ENCODE measurements at regions not wholly inside any gene's neighbourhood (a gene's known extent, or its start where the extent isn't known, plus 50 kb on each side); places are given as distances from the start of the nearest gene placed in this dataset.

GRCh38 chr5:39702928-39703327, 278.1 kb upstream of the DAB2 start:
- TF ChIP-seq CTCF (conservative IDR thresholded peaks at IDR 0.05; ENCODE audit: low read depth, low read length): no peak
- DNase-seq (ENCODE audit: low read depth): no peak
- no peak overlapping the region for H3K4me3 ChIP-seq (ENCODE audit: low read length)

GRCh38 chr5:39700523-39700922, 275.7 kb upstream of the DAB2 start:
- no peak overlapping the region for H3K4me3 ChIP-seq (ENCODE audit: low read length)
- no peak for TF ChIP-seq CTCF (conservative IDR thresholded peaks at IDR 0.05; ENCODE audit: low read depth, low read length)
- no peak for DNase-seq (ENCODE audit: low read depth)

GRCh38 chr5:39698838-39699560, 274.2 kb upstream of the DAB2 start:
- peak; percentile 62 for DNase-seq (ENCODE audit: low read depth)
- no peak for TF ChIP-seq CTCF (conservative IDR thresholded peaks at IDR 0.05; ENCODE audit: low read depth, low read length)
- no peak overlapping the region for H3K4me3 ChIP-seq (ENCODE audit: low read length)

DNA sequence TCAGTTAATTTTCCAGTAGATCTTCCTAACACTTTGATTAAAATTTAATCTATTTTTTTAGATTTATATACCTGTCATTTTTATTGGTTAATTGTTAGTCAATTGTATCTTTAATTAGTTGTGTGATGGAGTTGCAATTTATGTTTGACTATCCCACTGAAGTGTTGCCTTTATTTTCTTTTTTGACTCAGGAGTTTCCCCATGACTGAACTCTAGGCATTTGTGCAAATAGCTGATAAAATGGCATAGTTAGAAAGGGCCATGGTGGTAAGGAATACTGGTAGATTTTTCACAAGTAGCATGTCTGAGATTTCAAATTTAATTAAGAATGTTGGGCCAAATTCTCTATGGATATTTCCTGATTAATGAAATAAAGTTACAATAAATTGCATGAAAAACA, 273.1 kb upstream of the DAB2 start:
- no peak for TF ChIP-seq CTCF (conservative IDR thresholded peaks at IDR 0.05; ENCODE audit: low read depth, low read length)
- H3K4me3 ChIP-seq (ENCODE audit: low read length): no peak overlapping the region
- no peak for DNase-seq (ENCODE audit: low read depth)

GRCh38 chr5:39696672-39697398, 272.1 kb upstream of the DAB2 start:
- H3K4me3 ChIP-seq (ENCODE audit: low read length): no peak overlapping the region
- no peak for DNase-seq (ENCODE audit: low read depth)
- TF ChIP-seq CTCF (conservative IDR thresholded peaks at IDR 0.05; ENCODE audit: low read depth, low read length): no peak

DNA sequence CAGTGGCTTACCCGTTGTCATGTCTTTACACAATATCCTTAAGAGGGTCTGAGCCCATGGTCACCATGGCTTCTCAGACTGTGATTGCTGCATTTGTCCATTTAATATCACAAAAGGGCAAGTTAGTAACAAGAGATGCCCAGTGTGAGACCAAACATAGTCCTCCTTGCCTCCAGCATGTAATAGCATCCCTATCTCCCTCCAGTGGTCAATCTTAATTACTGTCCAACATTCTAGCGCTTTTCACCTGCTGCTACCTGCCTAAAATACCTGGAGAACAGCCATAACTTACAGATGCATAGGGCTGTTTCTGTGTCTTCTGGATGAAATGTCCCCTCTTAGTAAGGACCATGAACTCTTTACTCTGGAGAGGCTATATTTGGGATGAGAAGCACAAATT, 267.2 kb upstream of the DAB2 start:
- no peak for TF ChIP-seq CTCF (conservative IDR thresholded peaks at IDR 0.05; ENCODE audit: low read depth, low read length)
- no peak for DNase-seq (ENCODE audit: low read depth)
- H3K4me3 ChIP-seq (ENCODE audit: low read length): no peak overlapping the region

DNA sequence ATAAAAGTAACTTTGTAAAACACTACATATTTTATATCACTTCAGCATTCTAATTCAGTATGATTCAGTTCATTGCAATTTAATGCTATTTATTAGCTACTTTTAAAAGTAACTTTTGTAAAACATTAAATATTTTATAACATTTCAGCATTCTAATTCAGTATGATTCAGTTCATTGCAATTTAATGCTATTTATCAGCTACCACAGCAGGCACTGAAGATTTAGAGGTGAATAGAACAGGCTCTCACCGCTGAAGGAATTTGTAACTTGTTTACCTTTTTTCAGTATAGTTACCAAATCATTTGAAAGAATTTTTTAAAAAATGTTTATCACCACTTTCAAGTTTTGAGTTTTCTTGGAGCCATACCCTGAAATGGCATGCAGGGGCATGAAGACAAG, 266.4 kb upstream of the DAB2 start:
- no peak for DNase-seq (ENCODE audit: low read depth)
- no peak for TF ChIP-seq CTCF (conservative IDR thresholded peaks at IDR 0.05; ENCODE audit: low read depth, low read length)
- no peak overlapping the region for H3K4me3 ChIP-seq (ENCODE audit: low read length)

Measured in retinal pigment epithelial cell (primary cell).